Astrocyte of the spinal cord (primary cell): ENCODE measurements at regions not wholly inside any gene's neighbourhood (a gene's known extent, or its start where the extent isn't known, plus 50 kb on each side); places are given as distances from the start of the nearest gene placed in this dataset.
A peak's percentile ranks its signal among the peaks of the same experiment; 100 is the strongest.

Experiments
- DNase-seq: peaks from one replicate; pipeline ENCODE4 v3.0.0; 2011; ENCODE audit warnings: low read depth, low spot score
- H3K4me3 ChIP-seq: 2 replicates; pipeline ENCODE4 v1.5.1; 2011; ENCODE audit warnings: low read depth, mild to moderate bottlenecking, low read length, moderate library complexity
- in situ Hi-C: cut with HindIII; loops from 2 replicates; pipeline ENCODE4 v1.10.0; 2017; ENCODE audit warnings: low sequenced_read_pairs
- TF ChIP-seq, protein P1 (sequence below): IDR thresholded peaks from 2 replicates; pipeline ENCODE4 v1.5.1; 2012; ENCODE audit warnings: low read depth, mild to moderate bottlenecking, low read length, inconsistent platforms

DNA sequence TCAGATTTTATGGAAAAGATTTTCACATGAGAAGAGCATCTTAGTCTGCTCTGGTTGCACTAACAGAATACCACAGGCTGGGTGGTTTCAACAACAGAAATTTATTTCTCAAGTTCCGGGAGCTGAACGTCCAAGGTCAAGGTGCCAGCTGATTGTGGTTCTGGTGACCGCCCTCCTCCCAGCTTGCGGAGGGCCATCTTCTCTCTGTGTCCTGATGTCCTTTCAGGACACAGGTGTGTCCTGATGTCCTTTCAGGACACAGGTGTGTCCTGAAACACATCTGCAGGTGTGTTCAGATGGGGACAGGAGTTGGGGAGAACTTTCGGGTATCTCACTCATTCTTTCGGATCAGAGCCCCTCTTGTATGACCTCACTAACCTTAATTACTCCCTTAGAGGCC is 374.9 kb downstream of the SOX11 start:
- no peak overlapping the region for H3K4me3 ChIP-seq
- TF ChIP-seq, protein P1, sequence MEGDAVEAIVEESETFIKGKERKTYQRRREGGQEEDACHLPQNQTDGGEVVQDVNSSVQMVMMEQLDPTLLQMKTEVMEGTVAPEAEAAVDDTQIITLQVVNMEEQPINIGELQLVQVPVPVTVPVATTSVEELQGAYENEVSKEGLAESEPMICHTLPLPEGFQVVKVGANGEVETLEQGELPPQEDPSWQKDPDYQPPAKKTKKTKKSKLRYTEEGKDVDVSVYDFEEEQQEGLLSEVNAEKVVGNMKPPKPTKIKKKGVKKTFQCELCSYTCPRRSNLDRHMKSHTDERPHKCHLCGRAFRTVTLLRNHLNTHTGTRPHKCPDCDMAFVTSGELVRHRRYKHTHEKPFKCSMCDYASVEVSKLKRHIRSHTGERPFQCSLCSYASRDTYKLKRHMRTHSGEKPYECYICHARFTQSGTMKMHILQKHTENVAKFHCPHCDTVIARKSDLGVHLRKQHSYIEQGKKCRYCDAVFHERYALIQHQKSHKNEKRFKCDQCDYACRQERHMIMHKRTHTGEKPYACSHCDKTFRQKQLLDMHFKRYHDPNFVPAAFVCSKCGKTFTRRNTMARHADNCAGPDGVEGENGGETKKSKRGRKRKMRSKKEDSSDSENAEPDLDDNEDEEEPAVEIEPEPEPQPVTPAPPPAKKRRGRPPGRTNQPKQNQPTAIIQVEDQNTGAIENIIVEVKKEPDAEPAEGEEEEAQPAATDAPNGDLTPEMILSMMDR = no peak
- in situ Hi-C loops = no loop called here
- DNase-seq = no peak

DNA sequence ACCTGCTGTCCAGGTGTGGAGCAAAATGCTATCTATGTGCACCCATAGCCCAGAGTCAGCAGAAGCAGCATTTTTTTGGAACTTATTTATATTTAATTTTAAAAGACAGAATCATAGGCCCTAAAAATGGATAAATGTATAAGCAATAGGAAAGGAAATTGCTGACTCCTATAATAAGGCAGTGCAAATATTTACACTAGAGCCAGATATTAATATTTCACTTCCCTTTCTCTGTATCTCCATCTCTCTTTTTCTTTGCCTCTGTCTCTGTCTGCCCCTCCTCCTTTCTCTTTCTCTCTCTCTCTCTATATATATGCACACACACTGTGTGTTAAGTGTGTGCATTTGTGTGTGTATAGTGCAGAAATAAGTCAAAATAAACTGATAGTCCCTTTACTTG is 375.6 kb downstream of the SOX11 start:
- H3K4me3 ChIP-seq = no peak overlapping the region
- DNase-seq = no peak
- in situ Hi-C loops = no loop called here
- TF ChIP-seq, protein P1 = no peak

DNA sequence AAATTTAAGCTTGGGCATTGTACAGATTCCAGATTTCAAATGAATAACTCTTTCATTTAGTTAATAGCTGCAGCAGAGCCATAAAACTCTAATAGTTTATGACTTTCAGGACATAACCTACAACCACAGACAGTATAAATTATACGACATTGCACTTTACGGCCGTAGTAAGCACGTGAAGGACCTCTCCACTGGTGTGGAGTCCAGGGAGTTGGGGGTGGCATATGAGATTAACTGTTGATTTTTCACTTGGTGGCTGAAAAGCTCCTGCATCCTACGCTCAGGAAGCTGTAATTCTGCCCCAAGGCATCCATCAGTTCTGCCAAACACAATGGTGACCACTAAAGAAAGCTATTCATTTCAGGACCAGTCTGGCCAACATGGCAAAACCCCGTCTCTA is 376.2 kb downstream of the SOX11 start:
- no peak overlapping the region for H3K4me3 ChIP-seq
- DNase-seq = no peak
- in situ Hi-C loops = no loop called here
- TF ChIP-seq, protein P1 = no peak

DNA sequence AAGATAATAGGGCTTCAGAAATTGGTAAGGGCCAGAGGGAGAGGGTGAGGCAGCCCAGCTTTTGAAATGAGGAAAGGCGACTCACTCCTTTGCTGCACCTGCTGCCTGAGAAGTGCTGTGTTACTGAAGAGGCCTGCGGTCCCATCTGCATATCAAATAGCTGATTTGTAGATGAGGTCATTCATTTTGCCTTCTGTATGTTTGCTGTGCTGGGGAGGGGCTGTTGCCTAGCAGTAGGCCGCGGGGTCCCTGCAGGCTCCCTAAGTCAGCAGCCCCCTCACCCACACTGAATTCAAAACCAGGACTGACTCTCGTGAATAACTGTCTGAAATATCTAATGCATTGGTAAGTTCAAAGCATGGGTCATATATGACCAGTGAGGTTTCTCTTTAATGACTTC is 377.2 kb downstream of the SOX11 start:
- DNase-seq = peak; percentile 16
- in situ Hi-C loops = no loop called here
- H3K4me3 ChIP-seq = no peak overlapping the region
- TF ChIP-seq, protein P1 = no peak

DNA sequence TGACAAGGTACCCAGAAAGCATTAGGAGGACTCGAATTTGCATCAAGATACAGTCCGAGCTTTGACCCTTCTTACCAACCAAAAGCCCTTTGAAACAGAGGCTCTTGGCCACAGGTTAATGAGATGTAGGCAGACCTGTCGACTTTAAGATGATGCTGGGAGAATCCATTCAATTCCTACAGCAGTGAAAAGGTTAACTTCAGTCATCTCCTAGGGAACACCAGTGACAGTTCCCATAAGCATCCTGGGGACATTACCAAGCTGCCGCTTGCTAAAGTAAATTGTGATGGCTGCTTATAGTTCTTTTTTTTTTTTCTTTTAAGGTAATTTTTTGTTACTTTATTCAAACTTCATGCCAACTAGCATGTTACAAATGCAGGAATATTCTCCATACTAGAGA is 379.3 kb downstream of the SOX11 start:
- no peak for DNase-seq
- TF ChIP-seq, protein P1 = no peak
- no peak overlapping the region for H3K4me3 ChIP-seq
- in situ Hi-C loops = no loop called here

DNA sequence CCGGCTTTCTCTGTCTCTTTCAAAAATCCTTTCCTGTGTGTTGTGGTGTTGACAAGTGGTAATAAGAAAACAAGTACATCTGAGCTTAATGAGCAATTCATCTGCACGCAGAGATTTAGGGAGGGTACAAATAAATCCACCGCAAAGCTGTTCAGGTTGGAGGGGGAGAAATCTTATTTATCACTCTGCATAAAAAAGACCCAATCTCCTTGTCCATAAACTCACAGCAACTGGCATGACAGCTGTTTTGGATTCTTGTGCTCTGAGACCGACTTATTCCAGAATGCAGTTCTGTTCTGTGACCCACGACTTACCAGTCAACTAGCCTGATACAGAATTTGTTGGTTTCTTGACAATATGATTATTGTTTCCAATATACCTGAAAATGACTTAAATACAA is 380.1 kb downstream of the SOX11 start:
- no peak for DNase-seq
- in situ Hi-C loops = no loop called here
- no peak overlapping the region for H3K4me3 ChIP-seq
- TF ChIP-seq, protein P1 = no peak

DNA sequence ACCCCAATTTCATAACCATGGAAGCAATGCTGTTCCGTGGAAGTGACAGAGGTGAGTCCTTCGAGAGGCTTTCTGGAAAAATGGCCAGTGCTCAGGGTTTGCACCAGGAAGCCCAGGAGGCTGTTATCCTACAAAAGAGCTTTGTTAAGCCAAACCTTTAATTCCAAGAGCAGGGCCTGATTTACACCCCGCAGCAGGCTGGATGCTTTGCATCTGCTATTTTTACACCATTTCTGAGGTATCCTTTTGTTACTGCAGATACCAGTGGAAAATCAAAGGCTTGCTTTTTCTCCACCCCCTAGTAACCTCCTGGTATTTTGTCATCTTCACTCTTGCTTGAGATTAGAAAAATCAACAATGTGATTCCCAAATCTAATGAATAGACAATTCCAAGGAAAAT is 380.6 kb downstream of the SOX11 start:
- no peak overlapping the region for H3K4me3 ChIP-seq
- TF ChIP-seq, protein P1 = no peak
- in situ Hi-C loops = no loop called here
- DNase-seq = no peak
